ENCODE measurements at regions not wholly inside any gene's neighbourhood (a gene's known extent, or its start where the extent isn't known, plus 50 kb on each side); places are given as distances from the start of the nearest gene placed in this dataset.
"Not testable (repeated sequence)": the region's sequence is repeated elsewhere in the genome, so short reads cannot be mapped to it uniquely, and the experiment has no call there.

- not testable (repeated sequence) for H3K4me1 ChIP-seq (ENCODE audit: control insufficient read depth in 1 of 2, insufficient read depth in 2 of 2, low read length in 2 of 2); H3K4me3 ChIP-seq (ENCODE audit: low read depth in 1 of 2, low read length in 2 of 2); H3K36me3 ChIP-seq (ENCODE audit: control insufficient read depth in 1 of 2, insufficient read depth in 2 of 2, low read length in 2 of 2); H3K9me3 ChIP-seq (ENCODE audit: control insufficient read depth in 1 of 2, low read length in 2 of 2); H3K9ac ChIP-seq (ENCODE audit: low read depth in 1 of 2, low read length in 2 of 2); H3K27ac ChIP-seq (ENCODE audit: low read depth, low read length); H3K27me3 ChIP-seq (ENCODE audit: control insufficient read depth in 1 of 2, insufficient read depth in 2 of 2, low read length in 2 of 2)
Observed at GRCh38 chr16:29060022-29060810, 75.4 kb downstream of the LAT start.

GRCh38 chr16:29059575-29059974 is 74.7 kb downstream of the LAT start:
- H3K27ac ChIP-seq (ENCODE audit: low read depth, low read length); H3K9ac ChIP-seq (ENCODE audit: low read depth in 1 of 2, low read length in 2 of 2); H3K9me3 ChIP-seq (ENCODE audit: control insufficient read depth in 1 of 2, low read length in 2 of 2); H3K4me3 ChIP-seq (ENCODE audit: low read depth in 1 of 2, low read length in 2 of 2); H3K4me1 ChIP-seq (ENCODE audit: control insufficient read depth in 1 of 2, insufficient read depth in 2 of 2, low read length in 2 of 2); H3K27me3 ChIP-seq (ENCODE audit: control insufficient read depth in 1 of 2, insufficient read depth in 2 of 2, low read length in 2 of 2); H3K36me3 ChIP-seq (ENCODE audit: control insufficient read depth in 1 of 2, insufficient read depth in 2 of 2, low read length in 2 of 2): not testable (repeated sequence)

All from duodenal mucosa (tissue), 2 donors.